ENCODE measurements at regions not wholly inside any gene's neighbourhood (a gene's known extent, or its start where the extent isn't known, plus 50 kb on each side); places are given as distances from the start of the nearest gene placed in this dataset.

GRCh38 chr16:64749346-64749745, 372.5 kb downstream of the CDH11 start:
- no peak overlapping the region for H3K9ac ChIP-seq (ENCODE audit: low read length)
- no peaks in the 10 kb centered on the region for H3K36me3 ChIP-seq (ENCODE audit: control insufficient read depth, insufficient read depth, low read length)
- no peaks in the 10 kb centered on the region for H3K4me1 ChIP-seq (ENCODE audit: control insufficient read depth, insufficient read depth, low read length)
- H3K4me3 ChIP-seq (ENCODE audit: low read length): no peak overlapping the region
- H3K9me3 ChIP-seq (ENCODE audit: control insufficient read depth, low read length): no peaks in the 10 kb centered on the region
- no peaks in the 10 kb centered on the region for H3K27me3 ChIP-seq (ENCODE audit: control insufficient read depth, insufficient read depth, low read length)

- no peak overlapping the region for H3K9ac ChIP-seq (ENCODE audit: low read length)
- no peaks in the 10 kb centered on the region for H3K36me3 ChIP-seq (ENCODE audit: control insufficient read depth, insufficient read depth, low read length)
- H3K27me3 ChIP-seq (ENCODE audit: control insufficient read depth, insufficient read depth, low read length): no peaks in the 10 kb centered on the region
- no peak overlapping the region for H3K4me3 ChIP-seq (ENCODE audit: low read length)
- H3K4me1 ChIP-seq (ENCODE audit: control insufficient read depth, insufficient read depth, low read length): no peaks in the 10 kb centered on the region
- H3K9me3 ChIP-seq (ENCODE audit: control insufficient read depth, low read length): no peaks in the 10 kb centered on the region
Measured at GRCh38 chr16:64745258-64745930, 376.5 kb downstream of the CDH11 start.

- Histone ChIP-seq H3K36me3 (ENCODE audit: control insufficient read depth, insufficient read depth, low read length) (no peaks in the 10 kb centered on the region), H3K4me1 (ENCODE audit: control insufficient read depth, insufficient read depth, low read length) (no peaks in the 10 kb centered on the region), H3K27me3 (ENCODE audit: control insufficient read depth, insufficient read depth, low read length) (no peaks in the 10 kb centered on the region), H3K4me3 (ENCODE audit: low read length) (no peak overlapping the region), H3K9me3 (ENCODE audit: control insufficient read depth, low read length) (no peaks in the 10 kb centered on the region), H3K9ac (ENCODE audit: low read length) (no peak overlapping the region)
Measured at GRCh38 chr16:64742455-64743223, 379.2 kb downstream of the CDH11 start.

GRCh38 chr16:64740261-64740660, 381.6 kb downstream of the CDH11 start:
- Histone ChIP-seq H3K4me1 (ENCODE audit: control insufficient read depth, insufficient read depth, low read length) (no peaks in the 10 kb centered on the region), H3K27me3 (ENCODE audit: control insufficient read depth, insufficient read depth, low read length) (no peaks in the 10 kb centered on the region), H3K9ac (ENCODE audit: low read length) (no peak overlapping the region), H3K9me3 (ENCODE audit: control insufficient read depth, low read length) (no peaks in the 10 kb centered on the region), H3K4me3 (ENCODE audit: low read length) (no peak overlapping the region), H3K36me3 (ENCODE audit: control insufficient read depth, insufficient read depth, low read length) (no peaks in the 10 kb centered on the region)

- no peak overlapping the region for H3K9ac ChIP-seq (ENCODE audit: low read length)
- H3K9me3 ChIP-seq (ENCODE audit: control insufficient read depth, low read length): no peaks in the 10 kb centered on the region
- H3K27me3 ChIP-seq (ENCODE audit: control insufficient read depth, insufficient read depth, low read length): no peaks in the 10 kb centered on the region
- H3K36me3 ChIP-seq (ENCODE audit: control insufficient read depth, insufficient read depth, low read length): no peaks in the 10 kb centered on the region
- H3K4me1 ChIP-seq (ENCODE audit: control insufficient read depth, insufficient read depth, low read length): no peaks in the 10 kb centered on the region
- no peak overlapping the region for H3K4me3 ChIP-seq (ENCODE audit: low read length)
Measured at GRCh38 chr16:64738321-64738960, 383.4 kb downstream of the CDH11 start.

GRCh38 chr16:64736857-64737256, 385.0 kb downstream of the CDH11 start:
- Histone ChIP-seq H3K27me3 (ENCODE audit: control insufficient read depth, insufficient read depth, low read length) (no peaks in the 10 kb centered on the region), H3K36me3 (ENCODE audit: control insufficient read depth, insufficient read depth, low read length) (no peaks in the 10 kb centered on the region), H3K9ac (ENCODE audit: low read length) (no peak overlapping the region), H3K4me1 (ENCODE audit: control insufficient read depth, insufficient read depth, low read length) (no peaks in the 10 kb centered on the region), H3K4me3 (ENCODE audit: low read length) (no peak overlapping the region), H3K9me3 (ENCODE audit: control insufficient read depth, low read length) (no peaks in the 10 kb centered on the region)

GRCh38 chr16:64731891-64732290, 390.0 kb downstream of the CDH11 start:
- Histone ChIP-seq H3K4me3 (ENCODE audit: low read length) (no peak overlapping the region), H3K36me3 (ENCODE audit: control insufficient read depth, insufficient read depth, low read length) (no peaks in the 10 kb centered on the region), H3K9me3 (ENCODE audit: control insufficient read depth, low read length) (no peaks in the 10 kb centered on the region), H3K9ac (ENCODE audit: low read length) (no peak overlapping the region), H3K27me3 (ENCODE audit: control insufficient read depth, insufficient read depth, low read length) (no peaks in the 10 kb centered on the region), H3K4me1 (ENCODE audit: control insufficient read depth, insufficient read depth, low read length) (no peaks in the 10 kb centered on the region)

- Histone ChIP-seq H3K9me3 (ENCODE audit: control insufficient read depth, low read length) (no peaks in the 10 kb centered on the region), H3K4me3 (ENCODE audit: low read length) (no peak overlapping the region), H3K4me1 (ENCODE audit: control insufficient read depth, insufficient read depth, low read length) (no peaks in the 10 kb centered on the region), H3K9ac (ENCODE audit: low read length) (no peak overlapping the region), H3K27me3 (ENCODE audit: control insufficient read depth, insufficient read depth, low read length) (no peaks in the 10 kb centered on the region), H3K36me3 (ENCODE audit: control insufficient read depth, insufficient read depth, low read length) (no peaks in the 10 kb centered on the region)
Measured at GRCh38 chr16:64730261-64730660, 391.6 kb downstream of the CDH11 start.

GRCh38 chr16:64724339-64724738, 397.5 kb downstream of the CDH11 start:
- Histone ChIP-seq H3K9ac (ENCODE audit: low read length) (no peak overlapping the region), H3K4me3 (ENCODE audit: low read length) (no peak overlapping the region), H3K9me3 (ENCODE audit: control insufficient read depth, low read length) (no peaks in the 10 kb centered on the region), H3K27me3 (ENCODE audit: control insufficient read depth, insufficient read depth, low read length) (no peaks in the 10 kb centered on the region), H3K4me1 (ENCODE audit: control insufficient read depth, insufficient read depth, low read length) (no peaks in the 10 kb centered on the region), H3K36me3 (ENCODE audit: control insufficient read depth, insufficient read depth, low read length) (no peaks in the 10 kb centered on the region)

- Histone ChIP-seq H3K9me3 (ENCODE audit: control insufficient read depth, low read length) (no peaks in the 10 kb centered on the region), H3K36me3 (ENCODE audit: control insufficient read depth, insufficient read depth, low read length) (no peaks in the 10 kb centered on the region), H3K9ac (ENCODE audit: low read length) (no peak overlapping the region), H3K27me3 (ENCODE audit: control insufficient read depth, insufficient read depth, low read length) (no peaks in the 10 kb centered on the region), H3K4me1 (ENCODE audit: control insufficient read depth, insufficient read depth, low read length) (no peaks in the 10 kb centered on the region), H3K4me3 (ENCODE audit: low read length) (no peak overlapping the region)
Measured at GRCh38 chr16:64718486-64718885, 403.4 kb downstream of the CDH11 start.

- Histone ChIP-seq H3K9me3 (ENCODE audit: control insufficient read depth, low read length) (no peaks in the 10 kb centered on the region), H3K27me3 (ENCODE audit: control insufficient read depth, insufficient read depth, low read length) (no peaks in the 10 kb centered on the region), H3K36me3 (ENCODE audit: control insufficient read depth, insufficient read depth, low read length) (no peaks in the 10 kb centered on the region), H3K4me3 (ENCODE audit: low read length) (no peak overlapping the region), H3K9ac (ENCODE audit: low read length) (no peak overlapping the region), H3K4me1 (ENCODE audit: control insufficient read depth, insufficient read depth, low read length) (no peaks in the 10 kb centered on the region)
Measured at GRCh38 chr16:64717871-64718270, 404.0 kb downstream of the CDH11 start.

GRCh38 chr16:64715624-64716023, 406.2 kb downstream of the CDH11 start:
- Histone ChIP-seq H3K4me1 (ENCODE audit: control insufficient read depth, insufficient read depth, low read length) (no peaks in the 10 kb centered on the region), H3K27me3 (ENCODE audit: control insufficient read depth, insufficient read depth, low read length) (no peaks in the 10 kb centered on the region), H3K9ac (ENCODE audit: low read length) (no peak overlapping the region), H3K4me3 (ENCODE audit: low read length) (no peak overlapping the region), H3K9me3 (ENCODE audit: control insufficient read depth, low read length) (no peaks in the 10 kb centered on the region), H3K36me3 (ENCODE audit: control insufficient read depth, insufficient read depth, low read length) (no peaks in the 10 kb centered on the region)

All from mucosa of stomach (tissue), 1 donor.